Bronchial epithelial cell (primary cell): ENCODE measurements at regions not wholly inside any gene's neighbourhood (a gene's known extent, or its start where the extent isn't known, plus 50 kb on each side); places are given as distances from the start of the nearest gene placed in this dataset.

Source experiments
- DNase-seq: peaks from one replicate; pipeline ENCODE4 v3.0.0-alpha.2; 2010; ENCODE audit warnings: low read depth
- FAIRE-seq: peaks from 2 replicates; lab custom pipeline; 2011; peaks lifted over from hg19 to GRCh38; lab: Jason Lieb, UNC
- H3K27me3 ChIP-seq: 2 replicates; pipeline ENCODE4 v1.5.1; 2011; ENCODE audit warnings: low read length; ENCODE audit not compliant: control insufficient read depth, insufficient read depth
- H3K36me3 ChIP-seq: 2 replicates; pipeline ENCODE4 v1.5.1; 2011; ENCODE audit warnings: low read length; ENCODE audit not compliant: control insufficient read depth, insufficient read depth
- H3K4me3 ChIP-seq: 2 replicates; pipeline ENCODE4 v1.5.1; 2011; ENCODE audit warnings: mild to moderate bottlenecking, low read depth, low read length, control low read depth
- TF ChIP-seq, protein P1 (sequence below): IDR thresholded peaks from 2 replicates; pipeline ENCODE4 v1.5.1; 2011; ENCODE audit warnings: mild to moderate bottlenecking, moderate library complexity, low read length, control low read depth, inconsistent platforms; ENCODE audit not compliant: insufficient read depth, severe bottlenecking

DNA sequence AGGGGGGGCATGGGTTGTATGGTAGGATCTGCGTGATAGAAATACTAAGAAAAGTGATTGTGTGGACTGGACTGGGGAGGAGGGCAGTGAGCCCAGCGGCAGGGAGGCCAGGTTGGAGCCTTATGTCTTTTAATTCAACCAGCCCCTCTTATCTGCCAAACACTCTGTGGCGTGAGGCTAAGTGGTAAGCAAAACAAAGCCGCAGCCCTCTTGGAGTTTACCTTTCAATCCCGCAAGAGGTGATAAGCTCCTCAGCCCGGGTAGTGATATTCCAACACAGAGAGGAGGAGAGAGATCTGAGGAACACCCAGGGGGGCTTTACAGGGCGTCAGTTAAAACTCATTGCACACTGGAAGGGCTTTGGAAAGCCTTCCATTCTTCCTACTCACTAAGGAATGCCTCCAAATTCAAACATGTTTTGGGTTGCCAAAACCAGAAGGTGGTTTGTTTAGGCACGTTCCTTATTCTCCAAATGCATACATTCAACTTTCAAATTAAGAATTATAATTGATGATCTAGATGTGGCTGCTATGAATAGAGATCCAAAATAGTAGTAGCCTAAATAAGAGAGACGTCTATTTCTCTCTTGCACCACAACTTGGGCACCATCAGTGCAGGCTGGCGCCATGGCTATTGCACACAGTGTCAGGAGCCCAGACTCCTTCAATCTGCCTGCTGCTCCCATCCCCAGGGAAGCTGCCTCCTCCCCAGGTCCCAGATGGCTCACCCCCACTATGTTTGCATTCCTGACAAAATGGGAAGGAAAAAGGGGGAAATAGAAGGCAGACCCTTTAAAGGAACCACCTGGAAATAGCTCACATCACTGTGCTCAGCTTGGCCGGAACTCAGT lies 75.1 kb upstream of the FSTL4 start:
- H3K36me3 ChIP-seq, result no peaks in the 10 kb centered on the region
- TF ChIP-seq, protein P1, sequence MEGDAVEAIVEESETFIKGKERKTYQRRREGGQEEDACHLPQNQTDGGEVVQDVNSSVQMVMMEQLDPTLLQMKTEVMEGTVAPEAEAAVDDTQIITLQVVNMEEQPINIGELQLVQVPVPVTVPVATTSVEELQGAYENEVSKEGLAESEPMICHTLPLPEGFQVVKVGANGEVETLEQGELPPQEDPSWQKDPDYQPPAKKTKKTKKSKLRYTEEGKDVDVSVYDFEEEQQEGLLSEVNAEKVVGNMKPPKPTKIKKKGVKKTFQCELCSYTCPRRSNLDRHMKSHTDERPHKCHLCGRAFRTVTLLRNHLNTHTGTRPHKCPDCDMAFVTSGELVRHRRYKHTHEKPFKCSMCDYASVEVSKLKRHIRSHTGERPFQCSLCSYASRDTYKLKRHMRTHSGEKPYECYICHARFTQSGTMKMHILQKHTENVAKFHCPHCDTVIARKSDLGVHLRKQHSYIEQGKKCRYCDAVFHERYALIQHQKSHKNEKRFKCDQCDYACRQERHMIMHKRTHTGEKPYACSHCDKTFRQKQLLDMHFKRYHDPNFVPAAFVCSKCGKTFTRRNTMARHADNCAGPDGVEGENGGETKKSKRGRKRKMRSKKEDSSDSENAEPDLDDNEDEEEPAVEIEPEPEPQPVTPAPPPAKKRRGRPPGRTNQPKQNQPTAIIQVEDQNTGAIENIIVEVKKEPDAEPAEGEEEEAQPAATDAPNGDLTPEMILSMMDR, result no peak
- peak; percentile 18 for FAIRE-seq

DNA sequence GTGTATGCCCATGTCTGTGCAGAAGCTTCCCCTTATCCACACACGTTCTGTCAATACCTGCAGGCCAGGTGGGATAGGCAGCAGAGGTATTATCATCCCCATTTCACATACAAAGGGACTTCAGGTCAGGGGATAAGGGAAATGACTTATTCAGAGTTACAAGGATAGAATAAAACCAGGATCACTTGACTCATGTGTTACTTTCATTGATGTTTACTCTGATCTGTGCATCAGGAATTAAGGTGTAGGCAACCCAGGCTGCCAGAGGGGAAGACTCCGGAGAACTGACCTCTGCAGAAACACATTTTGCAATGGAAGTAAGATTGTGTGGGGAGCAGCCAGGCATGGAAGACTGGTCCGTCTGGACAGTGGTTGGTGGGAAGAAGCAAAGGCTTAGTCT lies 74.2 kb upstream of the FSTL4 start:
- H3K27me3 ChIP-seq, result no peaks in the 10 kb centered on the region
- no peak overlapping the region for H3K4me3 ChIP-seq
- TF ChIP-seq, protein P1, result no peak
- peak; percentile 84 for DNase-seq
- peak; percentile 92 for FAIRE-seq
- H3K36me3 ChIP-seq, result no peaks in the 10 kb centered on the region

More for the DNA sequence above, 75.1 kb upstream of the FSTL4 start:
- H3K4me3 ChIP-seq, result no peak overlapping the region
- no peaks in the 10 kb centered on the region for H3K27me3 ChIP-seq
- peak; percentile 80 for DNase-seq

DNA sequence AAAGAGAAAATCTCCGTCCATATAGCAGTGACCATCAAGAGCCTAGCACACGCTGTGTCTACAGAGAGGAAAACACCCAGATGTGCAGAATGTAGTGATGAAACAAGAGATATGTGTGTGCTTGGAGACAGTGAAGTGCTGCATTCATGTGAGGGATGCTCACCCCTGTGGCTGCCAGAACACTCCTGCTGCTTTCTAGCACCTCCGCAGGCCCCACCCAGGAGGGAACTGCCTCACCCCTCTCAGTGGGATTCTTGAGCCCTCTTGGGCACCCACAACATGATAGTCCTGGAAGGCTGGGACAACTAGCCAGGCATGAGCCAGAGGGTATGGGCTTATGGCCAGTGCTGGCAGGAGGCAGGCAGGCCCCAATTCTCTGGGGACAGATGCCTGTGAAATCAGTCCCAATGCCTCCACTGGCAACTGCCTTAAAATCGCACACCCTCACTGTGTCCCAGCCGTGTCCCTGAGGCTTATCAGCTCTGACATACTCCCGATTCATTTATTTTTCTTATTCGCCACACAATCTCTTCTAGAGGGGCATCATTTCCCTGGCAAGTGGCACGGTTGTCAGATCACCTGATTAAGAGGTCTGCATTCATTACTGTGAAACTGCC lies 73.2 kb upstream of the FSTL4 start:
- TF ChIP-seq, protein P1, result no peak
- peak; percentile 18 for FAIRE-seq
- no peak for DNase-seq
- no peak overlapping the region for H3K4me3 ChIP-seq
- no peaks in the 10 kb centered on the region for H3K27me3 ChIP-seq
- H3K36me3 ChIP-seq, result no peaks in the 10 kb centered on the region

DNA sequence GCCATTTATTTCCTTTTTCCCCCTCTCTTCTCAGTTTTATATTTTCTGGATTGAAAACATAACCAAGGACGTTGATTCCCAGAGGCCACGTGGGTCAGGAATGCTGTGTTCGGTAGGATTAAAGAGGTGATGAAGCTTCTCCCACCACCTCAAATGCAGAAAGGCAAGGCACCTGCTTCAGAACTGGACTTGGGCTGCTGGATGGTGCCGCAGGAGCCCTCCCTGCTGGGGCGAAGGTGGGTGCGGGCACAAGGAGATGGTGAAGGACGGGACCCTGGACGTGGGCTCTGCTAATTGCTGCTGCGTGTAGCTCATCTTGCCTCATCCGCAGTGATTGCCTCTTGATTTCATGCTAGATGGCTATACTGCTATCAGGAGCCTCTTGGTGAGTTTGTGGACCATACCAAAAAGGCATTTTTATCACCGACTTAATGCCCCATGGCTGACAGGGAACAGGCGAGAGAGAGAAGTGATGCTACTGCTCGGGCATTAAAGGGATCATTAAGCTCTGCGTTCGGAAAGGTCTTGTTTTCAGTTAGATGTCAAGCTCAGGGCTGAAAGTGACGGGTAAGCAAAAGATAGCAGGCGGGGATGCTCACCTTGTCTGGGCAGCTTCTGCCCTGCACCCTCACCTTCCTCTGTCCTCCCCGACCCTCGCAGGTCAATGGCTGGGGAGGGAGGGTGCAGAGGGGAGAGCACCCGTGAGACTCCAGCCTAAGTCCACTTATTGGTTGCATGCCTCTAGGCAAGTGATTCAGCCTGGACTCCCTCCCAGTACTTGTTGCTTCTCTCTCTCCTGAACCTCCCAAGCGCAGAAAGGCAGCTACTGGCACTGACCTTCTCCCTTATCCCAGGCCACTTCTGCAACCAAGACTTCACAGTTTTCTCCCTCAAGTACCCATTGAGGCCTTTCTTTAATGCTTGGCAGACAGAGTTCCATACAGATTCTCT lies 71.6 kb upstream of the FSTL4 start:
- Histone ChIP-seq H3K27me3 (no peaks in the 10 kb centered on the region), H3K4me3 (no peak overlapping the region), H3K36me3 (no peaks in the 10 kb centered on the region)
- FAIRE-seq, result no peak
- TF ChIP-seq, protein P1, result no peak
- DNase-seq, result peak; percentile 30

DNA sequence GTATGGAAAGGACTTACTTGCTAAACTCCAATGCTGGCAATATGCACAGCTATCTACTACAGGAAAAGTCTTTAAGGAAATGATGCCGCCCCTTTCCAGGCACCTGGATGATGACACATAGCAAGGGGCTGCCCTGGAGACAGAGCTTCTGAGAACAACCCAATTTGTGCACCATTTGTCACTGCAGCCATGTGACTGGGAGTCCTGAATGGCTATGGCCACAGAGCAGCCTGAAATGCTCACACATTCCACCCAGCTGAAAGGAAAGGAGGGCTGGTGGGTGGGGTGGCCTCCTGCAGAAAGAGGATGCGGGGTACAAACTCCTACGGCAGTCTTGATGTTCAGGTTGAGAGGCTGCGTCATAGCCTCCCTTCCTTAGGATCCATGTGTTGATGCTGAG lies 70.1 kb upstream of the FSTL4 start:
- Histone ChIP-seq H3K4me3 (no peak overlapping the region), H3K36me3 (no peaks in the 10 kb centered on the region), H3K27me3 (no peaks in the 10 kb centered on the region)
- TF ChIP-seq, protein P1, result no peak
- FAIRE-seq (no peak), DNase-seq (no peak)
